Panc1 (cell line): ENCODE measurements at regions not wholly inside any gene's neighbourhood (a gene's known extent, or its start where the extent isn't known, plus 50 kb on each side); places are given as distances from the start of the nearest gene placed in this dataset.

Source experiments
- ATAC-seq: fragments of 200-7000 bp; cut with Tn5 transposase; 2 replicates; pipeline ENCODE4 v1.9.1; 2020; ENCODE audit warnings: mild to moderate bottlenecking, moderate library complexity
- BruUV-seq: library from RNA; stranded (reverse); fragments of 400-500 nt; replicated peaks from 2 replicates; lab custom pipeline; 2021; lab: Mats Ljungman, UMichigan
- CTCF ChIA-PET: fragments of 300-600 bp; sonication (Branson Sonifier 250); formaldehyde crosslinking; loops from one replicate; lab custom pipeline; 2022; ENCODE audit warnings: antibody characterized with exemption; lab: Charles Lee
- POLR2A ChIA-PET: fragments of 300-600 bp; sonication (Branson Sonifier 250); formaldehyde crosslinking; loops from one replicate; lab custom pipeline; 2022; ENCODE audit warnings: antibody characterized with exemption; lab: Charles Lee
- DNase-seq: peaks from one replicate; pipeline ENCODE4 v3.0.0-alpha.2; 2010; ENCODE audit warnings: low read depth, low spot score
- H3K27ac ChIP-seq: 2 replicates; pipeline ENCODE4 v1.5.1; 2011; ENCODE audit warnings: mild to moderate bottlenecking, low read length, inconsistent platforms
- H3K27me3 ChIP-seq: fragments of 200-500 bp; sonication (Bioruptor generic); 2 replicates; pipeline ENCODE4 v1.6.0; 2014; ENCODE audit warnings: low read length, inconsistent platforms; ENCODE audit not compliant: control insufficient read depth, insufficient read depth
- H3K36me3 ChIP-seq: fragments of 200-500 bp; sonication (Bioruptor generic); 2 replicates; pipeline ENCODE4 v1.5.1; 2014; ENCODE audit warnings: inconsistent platforms, mild to moderate bottlenecking, low read length, moderate library complexity; ENCODE audit not compliant: control insufficient read depth, insufficient read depth
- H3K4me1 ChIP-seq: 2 replicates; pipeline ENCODE4 v1.5.1; 2011; ENCODE audit warnings: inconsistent platforms, mild to moderate bottlenecking, low read length, moderate library complexity; ENCODE audit not compliant: control insufficient read depth, insufficient read depth
- H3K4me3 ChIP-seq, 2 experiments: 2 replicates each; pipeline ENCODE4 v1.5.1; 2011 to 2012; ENCODE audit warnings: low read depth in 2 of 2, low read length in 2 of 2, mild to moderate bottlenecking in 2 of 2, inconsistent platforms in 1 of 2, moderate library complexity in 1 of 2
- H3K9me3 ChIP-seq: fragments of 200-500 bp; sonication (Bioruptor generic); 2 replicates; pipeline ENCODE4 v1.5.1; 2014; ENCODE audit warnings: low read depth, mild to moderate bottlenecking, inconsistent platforms, low read length, moderate library complexity; ENCODE audit not compliant: control insufficient read depth, insufficient read depth
- POLR2AphosphoS5 ChIP-seq: IDR thresholded peaks from 2 replicates; pipeline ENCODE4 v1.6.1; 2012; ENCODE audit warnings: mild to moderate bottlenecking, low read depth, low read length, moderate library complexity
- SIN3A ChIP-seq: IDR thresholded peaks from 2 replicates; pipeline ENCODE4 v1.6.1; 2012; ENCODE audit warnings: low read depth, mild to moderate bottlenecking, low read length, moderate library complexity, borderline replicate concordance; ENCODE audit not compliant: insufficient read depth
- TCF7L2 ChIP-seq: IDR thresholded peaks from 2 replicates; pipeline ENCODE4 v1.6.1; 2011; ENCODE audit warnings: mild to moderate bottlenecking, low read depth, low read length, inconsistent platforms
- in situ Hi-C: cut with HindIII; loops from 2 replicates; pipeline ENCODE4 v1.10.0; 2016; ENCODE audit warnings: low sequenced_read_pairs, low pct_unique_long_range_greater_than_20kb
- intact Hi-C: fragments of 100-400 bp; cut with micrococcal nuclease; formaldehyde crosslinking; loops from one replicate; pipeline ENCODE4 v1.10.0; 2022; ENCODE audit not compliant: unreplicated experiment
- TF ChIP-seq, protein P1 (sequence below), 2 experiments: IDR thresholded peaks; 2 replicates each; pipeline ENCODE4 v1.6.1; 2011 to 2012; ENCODE audit warnings: low read depth in 2 of 2, control low read depth in 1 of 2, low read length in 1 of 2, mild to moderate bottlenecking in 1 of 2, moderate library complexity in 1 of 2; ENCODE audit not compliant: insufficient read depth in 1 of 2
- TF ChIP-seq, protein P2 (sequence below): fragments of 450-650 bp; IDR thresholded peaks from 2 replicates; pipeline ENCODE4 v1.5.1; 2017; ENCODE audit warnings: mild to moderate bottlenecking

DNA sequence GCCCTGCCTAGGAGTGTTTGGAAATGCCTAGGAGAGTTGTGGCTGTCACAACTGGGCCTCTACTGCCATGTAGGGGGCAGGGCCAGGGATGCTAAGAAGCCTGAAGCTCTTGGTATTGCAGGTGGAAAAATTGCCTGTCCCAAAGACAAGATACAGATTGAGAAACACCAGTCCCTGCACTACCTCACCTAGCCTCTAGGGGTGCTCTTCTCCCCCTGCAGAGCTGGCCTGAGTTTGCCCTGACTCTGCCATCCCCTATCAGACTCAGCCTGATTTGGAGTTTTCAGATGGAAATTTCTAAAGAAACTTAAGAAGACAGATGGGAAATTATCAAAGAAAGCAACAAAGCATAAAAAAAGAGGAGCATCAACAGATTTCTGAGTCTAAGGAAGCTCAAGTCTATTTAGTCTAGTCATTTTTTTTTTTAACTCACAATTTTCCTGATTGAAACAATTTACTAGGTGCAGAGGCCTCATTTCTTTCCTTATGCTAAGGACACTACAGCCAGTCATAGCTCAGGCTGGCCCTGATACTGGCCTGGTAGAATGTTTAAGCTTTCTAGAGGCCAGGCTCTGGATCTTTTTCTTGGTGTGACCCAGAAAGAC, 61.4 kb upstream of the LRRN2 start:
- ATAC-seq (peak; percentile 91), DNase-seq (peak; percentile 67)
- intact Hi-C loops (no loop called here), in situ Hi-C loops (no loop called here)
- no peak overlapping the region for H3K4me3 ChIP-seq
- H3K27ac ChIP-seq = no peak overlapping the region
- 0 out of 2 replicates have a peak, but pooled peaks cover 1% of the 10 kb centered on the region for H3K27me3 ChIP-seq
- ChIA-PET POLR2A (interaction anchor here (0.6 kb wide), 1 partner anchor 184 kb away, joined by 3 read pairs; no protein-coding TSS in a partner anchor), CTCF (interaction anchor here (0.7 to 1.3 kb wide), 6 partner anchors 14 to 202 kb away, joined by 3 to 5 read pairs (median 4); no protein-coding TSS in a partner anchor)
- no TSS peak for BruUV-seq
- no peaks in the 10 kb centered on the region for H3K4me1 ChIP-seq
- H3K36me3 ChIP-seq = no peaks in the 10 kb centered on the region
- TF ChIP-seq, protein P1, sequence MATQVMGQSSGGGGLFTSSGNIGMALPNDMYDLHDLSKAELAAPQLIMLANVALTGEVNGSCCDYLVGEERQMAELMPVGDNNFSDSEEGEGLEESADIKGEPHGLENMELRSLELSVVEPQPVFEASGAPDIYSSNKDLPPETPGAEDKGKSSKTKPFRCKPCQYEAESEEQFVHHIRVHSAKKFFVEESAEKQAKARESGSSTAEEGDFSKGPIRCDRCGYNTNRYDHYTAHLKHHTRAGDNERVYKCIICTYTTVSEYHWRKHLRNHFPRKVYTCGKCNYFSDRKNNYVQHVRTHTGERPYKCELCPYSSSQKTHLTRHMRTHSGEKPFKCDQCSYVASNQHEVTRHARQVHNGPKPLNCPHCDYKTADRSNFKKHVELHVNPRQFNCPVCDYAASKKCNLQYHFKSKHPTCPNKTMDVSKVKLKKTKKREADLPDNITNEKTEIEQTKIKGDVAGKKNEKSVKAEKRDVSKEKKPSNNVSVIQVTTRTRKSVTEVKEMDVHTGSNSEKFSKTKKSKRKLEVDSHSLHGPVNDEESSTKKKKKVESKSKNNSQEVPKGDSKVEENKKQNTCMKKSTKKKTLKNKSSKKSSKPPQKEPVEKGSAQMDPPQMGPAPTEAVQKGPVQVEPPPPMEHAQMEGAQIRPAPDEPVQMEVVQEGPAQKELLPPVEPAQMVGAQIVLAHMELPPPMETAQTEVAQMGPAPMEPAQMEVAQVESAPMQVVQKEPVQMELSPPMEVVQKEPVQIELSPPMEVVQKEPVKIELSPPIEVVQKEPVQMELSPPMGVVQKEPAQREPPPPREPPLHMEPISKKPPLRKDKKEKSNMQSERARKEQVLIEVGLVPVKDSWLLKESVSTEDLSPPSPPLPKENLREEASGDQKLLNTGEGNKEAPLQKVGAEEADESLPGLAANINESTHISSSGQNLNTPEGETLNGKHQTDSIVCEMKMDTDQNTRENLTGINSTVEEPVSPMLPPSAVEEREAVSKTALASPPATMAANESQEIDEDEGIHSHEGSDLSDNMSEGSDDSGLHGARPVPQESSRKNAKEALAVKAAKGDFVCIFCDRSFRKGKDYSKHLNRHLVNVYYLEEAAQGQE (IDR thresholded peaks at IDR 0.05; ENCODE audit: insufficient read depth in 1 of 2, low read depth in 2 of 2, low read length in 1 of 2) = no peak
- TF ChIP-seq TCF7L2 = no peak
- TF ChIP-seq POLR2AphosphoS5 = no peak
- TF ChIP-seq SIN3A = no peak
- TF ChIP-seq, protein P2, sequence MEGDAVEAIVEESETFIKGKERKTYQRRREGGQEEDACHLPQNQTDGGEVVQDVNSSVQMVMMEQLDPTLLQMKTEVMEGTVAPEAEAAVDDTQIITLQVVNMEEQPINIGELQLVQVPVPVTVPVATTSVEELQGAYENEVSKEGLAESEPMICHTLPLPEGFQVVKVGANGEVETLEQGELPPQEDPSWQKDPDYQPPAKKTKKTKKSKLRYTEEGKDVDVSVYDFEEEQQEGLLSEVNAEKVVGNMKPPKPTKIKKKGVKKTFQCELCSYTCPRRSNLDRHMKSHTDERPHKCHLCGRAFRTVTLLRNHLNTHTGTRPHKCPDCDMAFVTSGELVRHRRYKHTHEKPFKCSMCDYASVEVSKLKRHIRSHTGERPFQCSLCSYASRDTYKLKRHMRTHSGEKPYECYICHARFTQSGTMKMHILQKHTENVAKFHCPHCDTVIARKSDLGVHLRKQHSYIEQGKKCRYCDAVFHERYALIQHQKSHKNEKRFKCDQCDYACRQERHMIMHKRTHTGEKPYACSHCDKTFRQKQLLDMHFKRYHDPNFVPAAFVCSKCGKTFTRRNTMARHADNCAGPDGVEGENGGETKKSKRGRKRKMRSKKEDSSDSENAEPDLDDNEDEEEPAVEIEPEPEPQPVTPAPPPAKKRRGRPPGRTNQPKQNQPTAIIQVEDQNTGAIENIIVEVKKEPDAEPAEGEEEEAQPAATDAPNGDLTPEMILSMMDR = peak; percentile 95
- no peaks in the 10 kb centered on the region for H3K9me3 ChIP-seq

DNA sequence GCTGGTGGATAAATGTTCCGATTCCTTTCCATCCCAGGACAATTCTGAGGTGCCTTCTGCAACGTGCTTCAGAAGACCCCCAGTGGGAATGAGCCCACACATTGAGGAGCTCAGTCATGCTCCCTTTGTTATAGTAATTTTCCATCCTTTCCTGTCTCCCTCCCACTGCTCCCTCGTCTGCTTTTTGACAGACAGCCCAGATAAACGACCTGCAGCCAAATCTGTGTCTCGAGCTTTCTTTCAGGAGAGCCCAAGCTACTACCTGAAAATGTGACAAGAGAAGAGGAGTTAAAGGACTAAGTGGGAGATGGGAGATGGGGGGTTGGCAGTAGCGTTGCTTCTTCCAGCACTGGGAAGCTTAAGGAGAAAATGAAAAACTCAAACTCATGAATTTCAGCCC, 65.9 kb upstream of the LRRN2 start:
- no peaks in the 10 kb centered on the region for H3K36me3 ChIP-seq
- H3K27ac ChIP-seq = no peak overlapping the region
- no peaks in the 10 kb centered on the region for H3K27me3 ChIP-seq
- H3K4me3 ChIP-seq = no peak overlapping the region
- ChIA-PET CTCF (no interaction called here), POLR2A (interaction anchor here (0.6 kb wide), 1 partner anchor 40 kb away, joined by 4 read pairs; no protein-coding TSS in a partner anchor)
- in situ Hi-C loops = no loop called here
- no peaks in the 10 kb centered on the region for H3K4me1 ChIP-seq
- BruUV-seq = no TSS peak
- intact Hi-C loops = no loop called here
- ATAC-seq (no peak), DNase-seq (no peak)
- H3K9me3 ChIP-seq = no peaks in the 10 kb centered on the region
- TF ChIP-seq, protein P1 (IDR thresholded peaks at IDR 0.05; ENCODE audit: insufficient read depth in 1 of 2, low read depth in 2 of 2, low read length in 1 of 2) = no peak
- TF ChIP-seq SIN3A (no peak), POLR2AphosphoS5 (no peak), TCF7L2 (no peak)
- TF ChIP-seq, protein P2 = no peak
